CD4-positive, CD25-positive, alpha-beta regulatory T cell (primary cell): ENCODE measurements at regions not wholly inside any gene's neighbourhood (a gene's known extent, or its start where the extent isn't known, plus 50 kb on each side); places are given as distances from the start of the nearest gene placed in this dataset.
"Not testable (repeated sequence)": the region's sequence is repeated elsewhere in the genome, so short reads cannot be mapped to it uniquely, and the experiment has no call there.

ENCODE experiments used
- ATAC-seq, 2 donors: fragments of 150-1000 bp; cut with Tn5 transposase; one replicate each; pipeline ENCODE4 v1.10.0; 2021; ENCODE audit warnings: low read depth in 2 of 2, moderate number of reproducible peaks in 2 of 2, moderate library complexity in 1 of 2
- DNase-seq, 3 donors: peaks; one replicate each; pipeline versions ENCODE4 v3.0.0 to v3.0.0-alpha.2; 2012 to 2022; ENCODE audit warnings: mixed read lengths in 1 of 3
- H3K27ac ChIP-seq: one replicate; pipeline ENCODE4 v1.7.0; 2013; ENCODE audit warnings: mild to moderate bottlenecking, low read length; ENCODE audit not compliant: insufficient read depth, poor library complexity, severe bottlenecking
- H3K27me3 ChIP-seq: one replicate; pipeline ENCODE4 v1.7.0; 2013; ENCODE audit warnings: low read length; ENCODE audit not compliant: control insufficient read depth, insufficient read depth
- H3K36me3 ChIP-seq: one replicate; pipeline ENCODE4 v1.7.0; 2013; ENCODE audit warnings: mild to moderate bottlenecking, low read length, moderate library complexity; ENCODE audit not compliant: control insufficient read depth, insufficient read depth
- H3K4me1 ChIP-seq: 2 replicates; pipeline ENCODE4 v1.7.0; 2013; ENCODE audit warnings: mild to moderate bottlenecking, low read length; ENCODE audit not compliant: insufficient read depth, control insufficient read depth, poor library complexity, severe bottlenecking
- H3K4me3 ChIP-seq: one replicate; pipeline ENCODE4 v1.7.0; 2013; ENCODE audit warnings: low read depth, mild to moderate bottlenecking, low read length, moderate library complexity
- H3K9me3 ChIP-seq, 2 experiments: 1 replicate in 1 of 2; 2 replicates in 1 of 2; pipeline ENCODE4 v1.7.0; 2013; ENCODE audit warnings: low read length in 2 of 2, mild to moderate bottlenecking in 1 of 2, moderate library complexity in 1 of 2; ENCODE audit not compliant: control insufficient read depth in 2 of 2
- H3K27ac Mint-ChIP-seq, 3 donors: one replicate each; pipeline ENCODE4 v1.8.0; 2020 to 2022; ENCODE audit warnings: mild to moderate bottlenecking in 3 of 3, mixed read lengths in 3 of 3, moderate library complexity in 2 of 3
- H3K27me3 Mint-ChIP-seq: one replicate; pipeline ENCODE4 v1.8.0; 2022; ENCODE audit warnings: mild to moderate bottlenecking, mixed read lengths
- H3K36me3 Mint-ChIP-seq: one replicate; pipeline ENCODE4 v1.8.0; 2020; ENCODE audit warnings: mixed read lengths
- H3K4me1 Mint-ChIP-seq, 4 donors: one replicate each; pipeline ENCODE4 v1.8.0; 2020 to 2022; ENCODE audit warnings: mixed read lengths in 4 of 4, mild to moderate bottlenecking in 1 of 4
- H3K4me3 Mint-ChIP-seq, 4 donors: one replicate each; pipeline ENCODE4 v1.8.0; 2020 to 2022; ENCODE audit warnings: mild to moderate bottlenecking in 4 of 4, mixed read lengths in 4 of 4, moderate library complexity in 3 of 4
- H3K9me3 Mint-ChIP-seq, 7 donors: one replicate each; pipeline ENCODE4 v1.8.0; 2020 to 2022; ENCODE audit warnings: mixed read lengths in 7 of 7, mild to moderate bottlenecking in 3 of 7, moderate library complexity in 2 of 7

GRCh38 chr14:42481714-42482113 lies 875.0 kb downstream of the LRFN5 start:
- not testable (repeated sequence) for H3K27ac Mint-ChIP-seq

GRCh38 chr14:42480255-42480654 lies 873.6 kb downstream of the LRFN5 start:
- ATAC-seq (no peak), DNase-seq (no peak)
- Histone ChIP-seq H3K36me3 (no peaks in the 10 kb centered on the region), H3K4me1 (no peaks in the 10 kb centered on the region), H3K4me3 (no peak overlapping the region), H3K27ac (no peak overlapping the region), H3K9me3 (peaks cover 0 to 4% of the 10 kb centered on the region in 2 experiments), H3K27me3 (no peaks in the 10 kb centered on the region)
- H3K4me1 Mint-ChIP-seq: no peaks in the 10 kb centered on the region
- no peak overlapping the region for H3K27ac Mint-ChIP-seq
- no peak overlapping the region for H3K4me3 Mint-ChIP-seq
- no peaks in the 10 kb centered on the region for H3K27me3 Mint-ChIP-seq
- peaks cover 0 to 4% (median 3%) of the 10 kb centered on the region in 7 donors for H3K9me3 Mint-ChIP-seq
- H3K36me3 Mint-ChIP-seq: no peaks in the 10 kb centered on the region

More at GRCh38 chr14:42481714-42482113, 875.0 kb downstream of the LRFN5 start:
- H3K4me3 Mint-ChIP-seq, H3K4me3 ChIP-seq, ATAC-seq, H3K9me3 Mint-ChIP-seq, H3K27me3 Mint-ChIP-seq, H3K36me3 Mint-ChIP-seq, H3K27me3 ChIP-seq, H3K4me1 ChIP-seq, H3K9me3 ChIP-seq, DNase-seq, H3K36me3 ChIP-seq, H3K4me1 Mint-ChIP-seq, H3K27ac ChIP-seq: not testable (repeated sequence)

GRCh38 chr14:42475289-42475688 lies 868.6 kb downstream of the LRFN5 start:
- Histone ChIP-seq H3K4me1 (no peaks in the 10 kb centered on the region), H3K27ac (no peak overlapping the region), H3K9me3 (peaks cover 0 to 3% of the 10 kb centered on the region in 2 experiments), H3K36me3 (no peaks in the 10 kb centered on the region), H3K27me3 (no peaks in the 10 kb centered on the region), H3K4me3 (no peak overlapping the region)
- Mint-ChIP-seq H3K4me3 (no peak overlapping the region), H3K27ac (peak overlapping the region in 1 of 3 donors; percentile 5), H3K36me3 (no peaks in the 10 kb centered on the region), H3K4me1 (no peaks in the 10 kb centered on the region), H3K9me3 (peaks cover 0 to 10% (median 3%) of the 10 kb centered on the region in 7 donors), H3K27me3 (no peaks in the 10 kb centered on the region)
- no peak for DNase-seq
- ATAC-seq: no peak

- H3K4me3 ChIP-seq: no peak overlapping the region
Observed at GRCh38 chr14:42470427-42470719, 863.7 kb downstream of the LRFN5 start.

GRCh38 chr14:42469637-42470426 lies 863.2 kb downstream of the LRFN5 start:
- ATAC-seq: no peak
- peaks cover 0 to 3% of the 10 kb centered on the region in 2 experiments for H3K9me3 ChIP-seq
- Mint-ChIP-seq H3K27me3 (no peaks in the 10 kb centered on the region), H3K27ac (no peak overlapping the region), H3K36me3 (no peaks in the 10 kb centered on the region), H3K4me1 (no peaks in the 10 kb centered on the region), H3K9me3 (peaks cover 2 to 15% (median 7%) of the 10 kb centered on the region in 7 donors), H3K4me3 (no peak overlapping the region)
- H3K4me3 ChIP-seq: no peak overlapping the region
- H3K27ac ChIP-seq: no peak overlapping the region
- no peaks in the 10 kb centered on the region for H3K4me1 ChIP-seq
- no peaks in the 10 kb centered on the region for H3K27me3 ChIP-seq
- DNase-seq: no peak
- H3K36me3 ChIP-seq: no peaks in the 10 kb centered on the region

More at GRCh38 chr14:42470427-42470719, 863.7 kb downstream of the LRFN5 start:
- Mint-ChIP-seq H3K4me1 (no peaks in the 10 kb centered on the region), H3K27me3 (no peaks in the 10 kb centered on the region), H3K4me3 (no peak overlapping the region), H3K27ac (no peak overlapping the region), H3K36me3 (no peaks in the 10 kb centered on the region), H3K9me3 (peaks cover 2 to 15% (median 7%) of the 10 kb centered on the region in 7 donors)
- ATAC-seq (no peak), DNase-seq (no peak)
- Histone ChIP-seq H3K4me1 (no peaks in the 10 kb centered on the region), H3K9me3 (peaks cover 0 to 3% of the 10 kb centered on the region in 2 experiments), H3K27me3 (no peaks in the 10 kb centered on the region), H3K27ac (no peak overlapping the region), H3K36me3 (no peaks in the 10 kb centered on the region)

- no peak for ATAC-seq
- peaks cover 0 to 14% (median 5%) of the 10 kb centered on the region in 7 donors for H3K9me3 Mint-ChIP-seq
- no peak for DNase-seq
Observed at GRCh38 chr14:42460673-42461072, 854.0 kb downstream of the LRFN5 start.

GRCh38 chr14:42459171-42459685 lies 852.6 kb downstream of the LRFN5 start:
- Mint-ChIP-seq H3K4me3 (no peak overlapping the region), H3K4me1 (no peaks in the 10 kb centered on the region), H3K36me3 (no peaks in the 10 kb centered on the region), H3K9me3 (peaks cover 5 to 22% (median 5%) of the 10 kb centered on the region in 7 donors), H3K27ac (no peak overlapping the region), H3K27me3 (no peaks in the 10 kb centered on the region)
- Histone ChIP-seq H3K27me3 (no peaks in the 10 kb centered on the region), H3K9me3 (peaks cover 0 to 2% of the 10 kb centered on the region in 2 experiments), H3K27ac (no peak overlapping the region), H3K4me3 (no peak overlapping the region), H3K36me3 (no peaks in the 10 kb centered on the region), H3K4me1 (no peaks in the 10 kb centered on the region)
- no peak for DNase-seq
- ATAC-seq: no peak

More at GRCh38 chr14:42460673-42461072, 854.0 kb downstream of the LRFN5 start:
- H3K4me1 ChIP-seq: no peaks in the 10 kb centered on the region
- H3K4me3 Mint-ChIP-seq: no peak overlapping the region
- H3K27me3 Mint-ChIP-seq: no peaks in the 10 kb centered on the region
- H3K27ac Mint-ChIP-seq: no peak overlapping the region
- H3K9me3 ChIP-seq: peaks cover 2 to 4% of the 10 kb centered on the region in 2 experiments
- H3K36me3 ChIP-seq: no peaks in the 10 kb centered on the region
- no peak overlapping the region for H3K27ac ChIP-seq
- no peaks in the 10 kb centered on the region for H3K4me1 Mint-ChIP-seq
- no peak overlapping the region for H3K4me3 ChIP-seq
- no peaks in the 10 kb centered on the region for H3K27me3 ChIP-seq
- no peaks in the 10 kb centered on the region for H3K36me3 Mint-ChIP-seq

- ATAC-seq (no peak), DNase-seq (no peak)
- Mint-ChIP-seq H3K4me1 (no peaks in the 10 kb centered on the region), H3K36me3 (no peaks in the 10 kb centered on the region), H3K4me3 (no peak overlapping the region), H3K27ac (no peak overlapping the region), H3K9me3 (peaks cover 0 to 8% (median 6%) of the 10 kb centered on the region in 7 donors), H3K27me3 (no peaks in the 10 kb centered on the region)
- Histone ChIP-seq H3K27ac (no peak overlapping the region), H3K27me3 (no peaks in the 10 kb centered on the region), H3K9me3 (no peaks in the 10 kb centered on the region), H3K4me3 (no peak overlapping the region), H3K36me3 (no peaks in the 10 kb centered on the region), H3K4me1 (no peaks in the 10 kb centered on the region)
Observed at GRCh38 chr14:42441615-42442014, 834.9 kb downstream of the LRFN5 start.
